Endodermal cell (in vitro differentiated cells): ENCODE measurements at regions not wholly inside any gene's neighbourhood (a gene's known extent, or its start where the extent isn't known, plus 50 kb on each side); places are given as distances from the start of the nearest gene placed in this dataset.

Experiments used
- DNase-seq: peaks from one replicate; pipeline ENCODE4 v3.0.0-alpha.2; 2017
- H3K27ac ChIP-seq: 2 replicates; pipeline ENCODE4 v1.5.1; 2013; ENCODE audit warnings: mild to moderate bottlenecking, low read depth, low read length, moderate library complexity
- H3K27me3 ChIP-seq: 2 replicates; pipeline ENCODE4 v1.6.1; 2013; ENCODE audit warnings: mild to moderate bottlenecking, low read length, moderate library complexity; ENCODE audit not compliant: insufficient read depth, control insufficient read depth, poor library complexity, severe bottlenecking
- H3K36me3 ChIP-seq: 2 replicates; pipeline ENCODE4 v1.7.0; 2013; ENCODE audit warnings: mild to moderate bottlenecking, low read length, moderate library complexity; ENCODE audit not compliant: control insufficient read depth, insufficient read depth
- H3K4me1 ChIP-seq: one replicate; pipeline ENCODE4 v1.7.0; 2013; ENCODE audit warnings: low read length; ENCODE audit not compliant: control insufficient read depth, insufficient read depth
- H3K4me3 ChIP-seq: 2 replicates; pipeline ENCODE4 v1.5.1; 2013; ENCODE audit warnings: mild to moderate bottlenecking, low read length, moderate library complexity
- H3K9ac ChIP-seq: 2 replicates; pipeline ENCODE4 v1.6.1; 2013; ENCODE audit warnings: mild to moderate bottlenecking, low read length, moderate library complexity; ENCODE audit not compliant: poor library complexity, severe bottlenecking; ENCODE audit errors: extremely low read depth
- H3K9me3 ChIP-seq: 2 replicates; pipeline ENCODE4 v1.6.1; 2013; ENCODE audit warnings: mild to moderate bottlenecking, low read length, moderate library complexity; ENCODE audit not compliant: control insufficient read depth
- H3K27ac Mint-ChIP-seq: 2 replicates; pipeline ENCODE4 v1.8.0; 2020; ENCODE audit warnings: mixed read lengths
- H3K27me3 Mint-ChIP-seq: 2 replicates; pipeline ENCODE4 v1.8.0; 2021; ENCODE audit warnings: mild to moderate bottlenecking, mixed read lengths; ENCODE audit not compliant: insufficient read depth
- H3K36me3 Mint-ChIP-seq: 2 replicates; pipeline ENCODE4 v1.8.0; 2020; ENCODE audit warnings: low read depth, mixed read lengths
- H3K4me1 Mint-ChIP-seq: 2 replicates; pipeline ENCODE4 v1.8.0; 2020; ENCODE audit warnings: mixed read lengths
- H3K4me3 Mint-ChIP-seq: 2 replicates; pipeline ENCODE4 v1.8.0; 2020; ENCODE audit warnings: mild to moderate bottlenecking, moderate library complexity, mixed read lengths
- H3K9me3 Mint-ChIP-seq: 2 replicates; pipeline ENCODE4 v1.8.0; 2020; ENCODE audit warnings: mild to moderate bottlenecking, mixed read lengths
- WGBS, 2 experiments: methylation state at CpG; one replicate each; pipeline versions ENCODE4 v1.1.5 to v1.1.7; 2013; ENCODE audit warnings: missing lambda C conversion rate in 2 of 2, mixed read lengths in 1 of 2; ENCODE audit not compliant: insufficient coverage in 1 of 2, insufficient read length in 1 of 2; 5-methylcytosine and 5-hydroxymethylcytosine counted together
- TF ChIP-seq, protein P1 (sequence below): fragments of 200-600 bp; sonication (generic); conservative IDR thresholded peaks from 2 replicates; pipeline ENCODE4 v1.5.0; 2021; ENCODE audit warnings: antibody characterized with exemption, mild to moderate bottlenecking

DNA sequence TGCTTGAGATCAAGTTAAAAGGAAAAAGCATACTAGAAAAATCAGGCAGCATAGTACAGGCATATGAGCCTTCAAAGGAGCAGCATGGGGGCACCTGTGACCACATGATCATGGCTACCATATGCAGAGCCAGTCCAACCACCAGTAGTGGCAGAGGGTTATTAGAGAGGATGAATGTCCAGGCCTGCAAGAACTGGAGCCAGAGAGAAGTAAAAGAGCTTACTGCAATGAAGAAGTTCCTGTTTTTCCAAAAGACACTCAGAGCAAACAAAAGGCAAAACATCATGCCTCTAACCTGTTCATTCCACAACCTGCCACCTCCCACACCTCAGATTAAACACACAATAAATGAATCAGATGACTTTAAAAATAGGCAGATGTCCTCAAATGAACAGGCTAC lies 99.6 kb upstream of the NAMPT start:
- no peak overlapping the region for H3K27ac Mint-ChIP-seq
- H3K4me1 ChIP-seq, result no peaks in the 10 kb centered on the region
- no peak overlapping the region for H3K4me3 ChIP-seq
- H3K36me3 ChIP-seq, result no peaks in the 10 kb centered on the region
- DNase-seq, result no peak
- H3K9ac ChIP-seq, result no peak overlapping the region
- H3K36me3 Mint-ChIP-seq, result no peaks in the 10 kb centered on the region
- TF ChIP-seq, protein P1, sequence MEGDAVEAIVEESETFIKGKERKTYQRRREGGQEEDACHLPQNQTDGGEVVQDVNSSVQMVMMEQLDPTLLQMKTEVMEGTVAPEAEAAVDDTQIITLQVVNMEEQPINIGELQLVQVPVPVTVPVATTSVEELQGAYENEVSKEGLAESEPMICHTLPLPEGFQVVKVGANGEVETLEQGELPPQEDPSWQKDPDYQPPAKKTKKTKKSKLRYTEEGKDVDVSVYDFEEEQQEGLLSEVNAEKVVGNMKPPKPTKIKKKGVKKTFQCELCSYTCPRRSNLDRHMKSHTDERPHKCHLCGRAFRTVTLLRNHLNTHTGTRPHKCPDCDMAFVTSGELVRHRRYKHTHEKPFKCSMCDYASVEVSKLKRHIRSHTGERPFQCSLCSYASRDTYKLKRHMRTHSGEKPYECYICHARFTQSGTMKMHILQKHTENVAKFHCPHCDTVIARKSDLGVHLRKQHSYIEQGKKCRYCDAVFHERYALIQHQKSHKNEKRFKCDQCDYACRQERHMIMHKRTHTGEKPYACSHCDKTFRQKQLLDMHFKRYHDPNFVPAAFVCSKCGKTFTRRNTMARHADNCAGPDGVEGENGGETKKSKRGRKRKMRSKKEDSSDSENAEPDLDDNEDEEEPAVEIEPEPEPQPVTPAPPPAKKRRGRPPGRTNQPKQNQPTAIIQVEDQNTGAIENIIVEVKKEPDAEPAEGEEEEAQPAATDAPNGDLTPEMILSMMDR, result no peak
- peaks cover 2% of the 10 kb centered on the region for H3K9me3 Mint-ChIP-seq
- peaks cover 8% of the 10 kb centered on the region for H3K9me3 ChIP-seq
- H3K27ac ChIP-seq, result no peak overlapping the region
- H3K27me3 Mint-ChIP-seq, result no peaks in the 10 kb centered on the region
- no peaks in the 10 kb centered on the region for H3K27me3 ChIP-seq
- H3K4me1 Mint-ChIP-seq, result no peaks in the 10 kb centered on the region
- no peak overlapping the region for H3K4me3 Mint-ChIP-seq

DNA sequence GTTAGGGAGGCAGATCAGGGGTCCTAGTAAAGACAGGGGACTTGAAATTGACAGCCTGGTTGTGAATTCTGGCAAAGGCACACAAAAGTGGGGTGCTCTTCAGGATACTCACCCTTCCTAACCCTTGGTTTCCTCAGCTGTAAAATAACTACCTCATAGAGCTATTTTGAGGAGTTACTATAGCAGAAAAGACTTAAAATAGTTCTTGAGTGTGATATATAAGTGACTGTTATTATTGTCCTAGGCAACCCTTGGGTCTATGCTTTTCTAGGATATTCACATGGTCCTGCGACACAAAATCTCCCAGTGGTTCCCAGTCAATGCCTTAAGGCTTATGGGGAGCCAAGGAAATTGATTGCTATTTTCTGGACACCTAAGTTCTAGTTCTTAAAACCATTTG lies 98.1 kb upstream of the NAMPT start:
- H3K36me3 ChIP-seq, result no peaks in the 10 kb centered on the region
- Mint-ChIP-seq H3K27me3 (no peaks in the 10 kb centered on the region), H3K27ac (no peak overlapping the region), H3K4me3 (no peak overlapping the region), H3K4me1 (no peaks in the 10 kb centered on the region), H3K9me3 (peaks cover 2% of the 10 kb centered on the region), H3K36me3 (no peaks in the 10 kb centered on the region)
- no peak overlapping the region for H3K4me3 ChIP-seq
- H3K4me1 ChIP-seq, result no peaks in the 10 kb centered on the region
- no peak for DNase-seq
- H3K27me3 ChIP-seq, result no peaks in the 10 kb centered on the region
- TF ChIP-seq, protein P1, result no peak
- H3K27ac ChIP-seq, result no peak overlapping the region
- peaks cover 8% of the 10 kb centered on the region for H3K9me3 ChIP-seq
- WGBS, 2 experiments, result 89 to 90% methylated on average over 1 of the region's 1 CpG
- no peak overlapping the region for H3K9ac ChIP-seq

DNA sequence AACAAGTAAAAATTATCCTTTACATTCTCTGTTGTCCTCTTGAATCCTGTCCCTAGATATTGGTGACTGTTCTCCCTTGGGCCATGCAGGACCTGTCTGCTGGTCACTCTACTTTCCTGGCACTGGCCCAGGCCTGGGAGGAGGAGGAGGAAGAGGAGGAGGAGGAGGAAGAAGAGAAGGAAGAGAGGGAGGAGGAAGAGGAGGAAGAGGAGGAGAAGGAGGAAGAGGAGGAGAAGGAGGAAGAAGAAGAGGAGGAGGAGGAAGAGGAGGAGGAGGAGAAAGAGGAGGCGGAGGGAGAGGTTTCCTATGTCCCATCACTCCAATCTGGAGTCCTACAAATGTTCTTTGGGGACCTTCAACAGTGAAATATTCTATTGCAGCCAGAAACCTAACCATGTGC lies 97.3 kb upstream of the NAMPT start:
- Mint-ChIP-seq H3K4me1 (no peaks in the 10 kb centered on the region), H3K27ac (no peak overlapping the region), H3K9me3 (peaks cover 2% of the 10 kb centered on the region), H3K4me3 (no peak overlapping the region), H3K27me3 (no peaks in the 10 kb centered on the region), H3K36me3 (no peaks in the 10 kb centered on the region)
- H3K36me3 ChIP-seq, result no peaks in the 10 kb centered on the region
- H3K9ac ChIP-seq, result no peak overlapping the region
- TF ChIP-seq, protein P1, result no peak
- no peak overlapping the region for H3K27ac ChIP-seq
- H3K27me3 ChIP-seq, result no peaks in the 10 kb centered on the region
- no peak for DNase-seq
- no peak overlapping the region for H3K4me3 ChIP-seq
- H3K4me1 ChIP-seq, result no peaks in the 10 kb centered on the region
- H3K9me3 ChIP-seq, result peaks cover 8% of the 10 kb centered on the region
- WGBS, 2 experiments, result 100% methylated on average over 1 of the region's 1 CpG
